ENCODE measurements at regions not wholly inside any gene's neighbourhood (a gene's known extent, or its start where the extent isn't known, plus 50 kb on each side); places are given as distances from the start of the nearest gene placed in this dataset.

DNA sequence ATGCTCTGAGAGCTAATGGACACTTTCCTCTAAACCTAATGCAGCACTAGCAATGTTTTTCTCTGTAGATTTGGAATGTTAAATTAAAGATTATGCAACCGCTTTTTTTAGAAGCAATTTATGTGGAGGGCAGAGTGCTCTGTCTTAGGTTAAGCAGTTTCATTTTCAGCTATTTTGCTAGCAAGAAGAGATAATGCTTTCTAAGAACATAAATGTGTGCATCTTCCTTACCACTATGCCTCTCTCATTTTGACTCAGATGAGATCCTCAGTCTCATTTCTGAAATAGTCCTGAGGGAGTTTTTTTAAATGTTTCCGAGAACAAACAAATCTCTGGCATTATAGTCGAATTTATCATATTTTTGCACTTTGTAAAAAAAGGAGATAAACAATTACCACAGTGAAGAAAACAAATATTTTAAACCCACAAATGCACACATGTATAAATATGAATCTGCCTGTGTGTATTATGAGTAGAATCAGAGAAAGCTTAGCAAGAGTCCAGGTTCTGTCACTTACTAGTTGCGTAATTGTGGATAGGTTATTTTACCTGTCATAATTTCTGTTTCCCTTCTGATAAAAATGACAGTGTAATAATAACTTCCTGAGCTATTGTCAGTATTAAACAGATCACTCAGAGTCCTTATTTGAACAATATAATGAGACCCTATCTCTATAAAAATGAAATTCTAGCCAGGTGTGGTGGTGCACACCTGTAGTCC lies 207.7 kb upstream of the CRIM1 start:
- ATAC-seq (peak; percentile 82), FAIRE-seq (peak; percentile 31), DNase-seq (ENCODE audit: low read depth, low spot score) (peak; percentile 26)
- ChIA-PET POLR2A (no interaction called here), RAD21 (ENCODE audit: unreplicated experiment) (no interaction called here), CTCF (interaction anchor here (1.1 to 1.2 kb wide), 2 partner anchors 23 to 111 kb away, joined by 3 read pairs; no protein-coding TSS in a partner anchor), SMC1A (ENCODE audit: uncharacterized antibody, unreplicated experiment) (interaction anchor here (0.5 to 2.3 kb wide), 5 partner anchors 10 to 205 kb away, joined by 3 to 5 read pairs (median 3); no protein-coding TSS in a partner anchor)
- no peaks in the 10 kb centered on the region for H3K36me3 ChIP-seq (ENCODE audit: control insufficient read depth in 2 of 2, insufficient read depth in 2 of 2, low read length in 1 of 2)
- no TSS peak for BruUV-seq (replicated peaks)
- no peak overlapping the region for H3K4me2 ChIP-seq (ENCODE audit: control insufficient read depth, insufficient read depth)
- intact Hi-C loops (cut with micrococcal nuclease; ENCODE audit: unreplicated experiment) (no loop called here), in situ Hi-C loops (cut with MboI) (no loop called here)
- H3K27me3 ChIP-seq (replicated peaks in 1 of 2; ENCODE audit: control insufficient read depth in 2 of 2, insufficient read depth in 2 of 2, low read length in 1 of 2): no peaks in the 10 kb centered on the region
- peaks cover 3% of the 10 kb centered on the region; the same call in 1 of the 2 replicates for H3K4me1 ChIP-seq (ENCODE audit: control insufficient read depth, insufficient read depth, low read length)
- H3K27ac ChIP-seq (ENCODE audit: control insufficient read depth, insufficient read depth): no peak overlapping the region
- no peak overlapping the region for H3K9ac ChIP-seq (ENCODE audit: control insufficient read depth, insufficient read depth, low read length)
- H4K20me1 ChIP-seq (ENCODE audit: control insufficient read depth, insufficient read depth): no peaks in the 10 kb centered on the region
- no peak overlapping the region for H3K4me3 ChIP-seq
- H3K79me2 ChIP-seq (ENCODE audit: control insufficient read depth, insufficient read depth, low read length): no peaks in the 10 kb centered on the region
- H3K9me3 ChIP-seq (replicated peaks; ENCODE audit: control insufficient read depth, insufficient read depth, low read length): no peaks in the 10 kb centered on the region
- no peak overlapping the region for H2AFZ ChIP-seq (ENCODE audit: control insufficient read depth, low read depth, low read length)
- 0% methylated on average over 4 of the region's 4 CpGs for WGBS (ENCODE audit: insufficient coverage, insufficient replicate concordance, low lambda C conversion rate, missing lambda C conversion rate)
- no peak for TF ChIP-seq PML (IDR thresholded peaks at IDR 0.05; ENCODE audit: low read length)
- TF ChIP-seq TCF7 (IDR thresholded peaks at IDR 0.05; ENCODE audit: borderline replicate concordance): no peak
- no peak for TF ChIP-seq YBX1 (IDR thresholded peaks at IDR 0.05)
- TF ChIP-seq, protein P1, sequence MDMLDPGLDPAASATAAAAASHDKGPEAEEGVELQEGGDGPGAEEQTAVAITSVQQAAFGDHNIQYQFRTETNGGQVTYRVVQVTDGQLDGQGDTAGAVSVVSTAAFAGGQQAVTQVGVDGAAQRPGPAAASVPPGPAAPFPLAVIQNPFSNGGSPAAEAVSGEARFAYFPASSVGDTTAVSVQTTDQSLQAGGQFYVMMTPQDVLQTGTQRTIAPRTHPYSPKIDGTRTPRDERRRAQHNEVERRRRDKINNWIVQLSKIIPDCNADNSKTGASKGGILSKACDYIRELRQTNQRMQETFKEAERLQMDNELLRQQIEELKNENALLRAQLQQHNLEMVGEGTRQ (IDR thresholded peaks at IDR 0.05; ENCODE audit: borderline replicate concordance, low read depth, low read length): no peak
- TF ChIP-seq PAX8 (IDR thresholded peaks at IDR 0.05): no peak
- TF ChIP-seq, protein P2, sequence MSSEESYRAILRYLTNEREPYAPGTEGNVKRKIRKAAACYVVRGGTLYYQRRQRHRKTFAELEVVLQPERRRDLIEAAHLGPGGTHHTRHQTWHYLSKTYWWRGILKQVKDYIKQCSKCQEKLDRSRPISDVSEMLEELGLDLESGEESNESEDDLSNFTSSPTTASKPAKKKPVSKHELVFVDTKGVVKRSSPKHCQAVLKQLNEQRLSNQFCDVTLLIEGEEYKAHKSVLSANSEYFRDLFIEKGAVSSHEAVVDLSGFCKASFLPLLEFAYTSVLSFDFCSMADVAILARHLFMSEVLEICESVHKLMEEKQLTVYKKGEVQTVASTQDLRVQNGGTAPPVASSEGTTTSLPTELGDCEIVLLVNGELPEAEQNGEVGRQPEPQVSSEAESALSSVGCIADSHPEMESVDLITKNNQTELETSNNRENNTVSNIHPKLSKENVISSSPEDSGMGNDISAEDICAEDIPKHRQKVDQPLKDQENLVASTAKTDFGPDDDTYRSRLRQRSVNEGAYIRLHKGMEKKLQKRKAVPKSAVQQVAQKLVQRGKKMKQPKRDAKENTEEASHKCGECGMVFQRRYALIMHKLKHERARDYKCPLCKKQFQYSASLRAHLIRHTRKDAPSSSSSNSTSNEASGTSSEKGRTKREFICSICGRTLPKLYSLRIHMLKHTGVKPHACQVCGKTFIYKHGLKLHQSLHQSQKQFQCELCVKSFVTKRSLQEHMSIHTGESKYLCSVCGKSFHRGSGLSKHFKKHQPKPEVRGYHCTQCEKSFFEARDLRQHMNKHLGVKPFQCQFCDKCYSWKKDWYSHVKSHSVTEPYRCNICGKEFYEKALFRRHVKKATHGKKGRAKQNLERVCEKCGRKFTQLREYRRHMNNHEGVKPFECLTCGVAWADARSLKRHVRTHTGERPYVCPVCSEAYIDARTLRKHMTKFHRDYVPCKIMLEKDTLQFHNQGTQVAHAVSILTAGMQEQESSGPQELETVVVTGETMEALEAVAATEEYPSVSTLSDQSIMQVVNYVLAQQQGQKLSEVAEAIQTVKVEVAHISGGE (CRISPR knock-in tag; IDR thresholded peaks at IDR 0.05): no peak
- TF ChIP-seq SREBF2 (IDR thresholded peaks at IDR 0.05; ENCODE audit: low read length): no peak
- TF ChIP-seq, protein P3, sequence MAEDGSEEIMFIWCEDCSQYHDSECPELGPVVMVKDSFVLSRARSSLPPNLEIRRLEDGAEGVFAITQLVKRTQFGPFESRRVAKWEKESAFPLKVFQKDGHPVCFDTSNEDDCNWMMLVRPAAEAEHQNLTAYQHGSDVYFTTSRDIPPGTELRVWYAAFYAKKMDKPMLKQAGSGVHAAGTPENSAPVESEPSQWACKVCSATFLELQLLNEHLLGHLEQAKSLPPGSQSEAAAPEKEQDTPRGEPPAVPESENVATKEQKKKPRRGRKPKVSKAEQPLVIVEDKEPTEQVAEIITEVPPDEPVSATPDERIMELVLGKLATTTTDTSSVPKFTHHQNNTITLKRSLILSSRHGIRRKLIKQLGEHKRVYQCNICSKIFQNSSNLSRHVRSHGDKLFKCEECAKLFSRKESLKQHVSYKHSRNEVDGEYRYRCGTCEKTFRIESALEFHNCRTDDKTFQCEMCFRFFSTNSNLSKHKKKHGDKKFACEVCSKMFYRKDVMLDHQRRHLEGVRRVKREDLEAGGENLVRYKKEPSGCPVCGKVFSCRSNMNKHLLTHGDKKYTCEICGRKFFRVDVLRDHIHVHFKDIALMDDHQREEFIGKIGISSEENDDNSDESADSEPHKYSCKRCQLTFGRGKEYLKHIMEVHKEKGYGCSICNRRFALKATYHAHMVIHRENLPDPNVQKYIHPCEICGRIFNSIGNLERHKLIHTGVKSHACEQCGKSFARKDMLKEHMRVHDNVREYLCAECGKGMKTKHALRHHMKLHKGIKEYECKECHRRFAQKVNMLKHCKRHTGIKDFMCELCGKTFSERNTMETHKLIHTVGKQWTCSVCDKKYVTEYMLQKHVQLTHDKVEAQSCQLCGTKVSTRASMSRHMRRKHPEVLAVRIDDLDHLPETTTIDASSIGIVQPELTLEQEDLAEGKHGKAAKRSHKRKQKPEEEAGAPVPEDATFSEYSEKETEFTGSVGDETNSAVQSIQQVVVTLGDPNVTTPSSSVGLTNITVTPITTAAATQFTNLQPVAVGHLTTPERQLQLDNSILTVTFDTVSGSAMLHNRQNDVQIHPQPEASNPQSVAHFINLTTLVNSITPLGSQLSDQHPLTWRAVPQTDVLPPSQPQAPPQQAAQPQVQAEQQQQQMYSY (CRISPR knock-in tag; IDR thresholded peaks at IDR 0.05): no peak
- peak; percentile 81 for TF ChIP-seq RUNX3 (IDR thresholded peaks at IDR 0.05; ENCODE audit: low read length)
- TF ChIP-seq TAF1 (IDR thresholded peaks at IDR 0.05; ENCODE audit: borderline replicate concordance, low read depth, low read length): no peak
- TF ChIP-seq CHD2 (IDR thresholded peaks at IDR 0.05; ENCODE audit: borderline replicate concordance, low read depth, low read length): no peak

Measured in GM12878 (cell line).